CD4-positive, alpha-beta T cell treated with Interleukin-4 for 1 hour (primary cell): ENCODE measurements at regions not wholly inside any gene's neighbourhood (a gene's known extent, or its start where the extent isn't known, plus 50 kb on each side); places are given as distances from the start of the nearest gene placed in this dataset.
A peak's percentile ranks its signal among the peaks of the same experiment; 100 is the strongest.
"Not testable (repeated sequence)": the region's sequence is repeated elsewhere in the genome, so short reads cannot be mapped to it uniquely, and the experiment has no call there.

ENCODE experiments used
- DNase-seq, 2 donors: peaks; one replicate each; pipeline ENCODE4 v3.0.0-alpha.2; 2020 to 2022

DNA sequence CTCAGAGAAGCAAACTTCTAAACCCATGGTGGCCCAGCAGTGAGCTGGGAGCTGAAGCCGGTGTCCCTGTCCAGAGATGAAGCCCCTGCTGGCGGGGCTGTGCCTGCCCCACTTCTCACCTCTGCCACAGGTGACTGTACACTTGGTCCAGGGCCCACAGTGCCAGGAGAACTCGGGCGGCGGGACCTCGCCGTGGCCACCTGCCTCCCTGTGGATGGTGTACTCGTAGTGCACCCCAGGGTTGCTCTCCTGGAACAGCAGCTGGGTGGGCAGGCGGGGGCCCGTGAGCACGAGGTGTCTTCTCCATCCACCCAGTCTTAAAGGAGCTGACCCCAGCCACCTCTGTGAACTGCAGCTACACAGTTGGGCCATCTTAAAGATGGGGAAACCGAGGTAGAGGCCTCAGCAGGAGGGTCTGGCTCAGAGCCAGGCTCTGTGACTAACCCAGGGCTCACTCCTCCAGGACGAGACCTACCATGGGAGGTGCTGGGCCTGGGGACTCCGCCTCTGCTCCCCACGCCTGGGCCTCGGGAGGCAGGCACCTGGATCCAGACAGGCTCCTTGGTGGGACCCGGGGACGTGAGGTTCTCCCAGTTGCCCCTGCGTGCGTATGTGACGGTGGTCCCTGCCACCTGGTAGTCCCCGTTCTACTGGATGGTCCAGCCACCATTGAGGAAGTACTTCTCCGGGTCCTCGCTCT lies 113.1 kb upstream of the AKAP13 start:
- DNase-seq: not testable (repeated sequence)

- DNase-seq: no peak
These were observed 105.9 kb upstream of the AKAP13 start for GRCh38 chr15:85274315-85275050.

GRCh38 chr15:85276508-85276907 lies 103.9 kb upstream of the AKAP13 start:
- no peak for DNase-seq

DNA sequence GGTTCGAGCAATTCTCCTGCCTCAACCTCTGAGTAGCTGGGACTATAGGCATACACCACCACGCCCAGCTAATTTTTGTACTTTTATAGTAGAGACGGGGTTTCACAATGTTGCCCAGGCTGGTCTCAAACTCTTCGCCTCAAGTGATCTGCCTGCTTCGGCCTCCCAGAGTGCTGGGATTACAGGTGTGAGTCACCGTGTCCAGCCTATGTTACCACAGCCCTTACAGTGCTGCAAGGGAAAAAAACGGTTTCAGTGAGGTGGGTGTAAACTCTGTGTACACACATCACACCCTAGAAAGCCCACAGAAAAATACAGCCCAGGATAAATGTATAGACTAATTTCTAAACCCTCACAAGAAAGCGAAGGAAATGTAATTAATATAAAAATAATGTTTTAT lies 103.5 kb upstream of the AKAP13 start:
- no peak for DNase-seq

GRCh38 chr15:85277847-85278370 lies 102.5 kb upstream of the AKAP13 start:
- DNase-seq: no peak

GRCh38 chr15:85280203-85280602 lies 100.2 kb upstream of the AKAP13 start:
- no peak for DNase-seq

GRCh38 chr15:85281293-85281882 lies 99.0 kb upstream of the AKAP13 start:
- no peak for DNase-seq

DNA sequence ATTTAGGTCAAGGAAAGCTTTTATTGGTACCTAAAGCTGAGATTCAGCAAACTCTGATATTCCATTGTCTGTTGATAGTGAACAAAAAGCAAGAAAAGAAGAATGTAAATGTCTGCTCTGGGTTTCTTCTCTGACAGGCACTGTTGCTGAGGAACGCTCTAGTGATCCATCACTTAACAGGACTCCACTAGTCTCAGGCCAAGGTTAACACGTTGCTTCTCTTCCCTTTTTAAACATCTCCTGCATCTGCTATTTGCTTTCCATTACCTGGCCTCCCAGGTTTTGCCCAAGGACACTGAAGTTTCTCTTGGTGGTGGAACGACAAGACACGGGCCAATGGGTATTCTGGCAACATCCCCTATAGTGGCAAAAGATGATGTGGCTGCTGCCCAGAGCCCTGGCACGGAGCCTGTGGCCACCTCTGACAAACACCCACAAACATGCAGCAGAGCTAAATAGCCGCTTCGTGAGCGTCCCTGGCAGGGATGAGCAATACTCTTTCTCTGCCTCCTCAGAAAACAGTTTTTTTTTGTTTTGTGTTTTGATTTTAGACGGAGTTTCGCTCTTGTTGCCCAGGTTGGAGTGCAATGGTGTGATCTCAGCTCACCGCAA lies 97.8 kb upstream of the AKAP13 start:
- DNase-seq: no peak

DNA sequence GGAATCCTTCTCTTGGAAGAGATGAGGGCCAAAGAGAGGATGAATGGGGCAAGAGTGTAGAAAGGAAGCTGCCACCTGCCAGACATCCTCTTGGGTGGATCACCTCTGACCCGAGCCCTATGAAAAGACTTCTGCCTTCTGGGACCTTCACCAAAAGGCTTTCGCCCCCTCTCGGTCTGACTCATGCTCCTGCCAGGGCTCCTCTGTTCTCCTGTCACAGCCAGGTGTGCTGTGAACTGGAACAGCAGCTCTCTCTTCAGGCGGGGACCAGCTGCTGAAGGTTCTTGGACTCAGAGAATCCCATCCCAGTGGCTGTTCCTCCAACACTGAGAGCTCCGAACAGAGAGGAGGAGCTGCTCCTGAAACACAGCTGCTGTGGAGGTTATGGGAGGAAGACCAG lies 96.6 kb upstream of the AKAP13 start:
- not testable (repeated sequence) for DNase-seq

DNA sequence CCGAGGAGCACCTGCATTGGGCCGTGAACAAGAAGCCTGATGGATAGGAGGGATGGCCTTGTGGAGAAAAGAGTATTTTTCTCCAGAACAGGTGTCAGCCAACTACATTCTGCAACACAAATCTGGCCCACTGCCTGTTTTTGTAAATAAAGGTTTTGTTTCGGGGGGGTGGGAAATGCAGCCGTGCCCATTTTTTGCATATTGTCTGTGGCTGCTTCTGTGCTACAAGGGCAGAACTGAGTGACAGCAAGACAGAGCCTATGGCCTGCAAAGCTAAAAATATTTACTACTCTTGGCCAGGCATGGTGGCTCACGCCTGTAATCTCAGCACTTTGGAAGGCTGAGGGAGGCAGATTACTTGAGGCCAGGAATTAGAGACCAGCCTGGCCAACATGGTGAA lies 95.9 kb upstream of the AKAP13 start:
- DNase-seq: no peak

GRCh38 chr15:85289677-85290365 lies 90.6 kb upstream of the AKAP13 start:
- DNase-seq: peak in 1 of 2 donors; percentile 38

GRCh38 chr15:85292583-85292982 lies 87.8 kb upstream of the AKAP13 start:
- not testable (repeated sequence) for DNase-seq

DNA sequence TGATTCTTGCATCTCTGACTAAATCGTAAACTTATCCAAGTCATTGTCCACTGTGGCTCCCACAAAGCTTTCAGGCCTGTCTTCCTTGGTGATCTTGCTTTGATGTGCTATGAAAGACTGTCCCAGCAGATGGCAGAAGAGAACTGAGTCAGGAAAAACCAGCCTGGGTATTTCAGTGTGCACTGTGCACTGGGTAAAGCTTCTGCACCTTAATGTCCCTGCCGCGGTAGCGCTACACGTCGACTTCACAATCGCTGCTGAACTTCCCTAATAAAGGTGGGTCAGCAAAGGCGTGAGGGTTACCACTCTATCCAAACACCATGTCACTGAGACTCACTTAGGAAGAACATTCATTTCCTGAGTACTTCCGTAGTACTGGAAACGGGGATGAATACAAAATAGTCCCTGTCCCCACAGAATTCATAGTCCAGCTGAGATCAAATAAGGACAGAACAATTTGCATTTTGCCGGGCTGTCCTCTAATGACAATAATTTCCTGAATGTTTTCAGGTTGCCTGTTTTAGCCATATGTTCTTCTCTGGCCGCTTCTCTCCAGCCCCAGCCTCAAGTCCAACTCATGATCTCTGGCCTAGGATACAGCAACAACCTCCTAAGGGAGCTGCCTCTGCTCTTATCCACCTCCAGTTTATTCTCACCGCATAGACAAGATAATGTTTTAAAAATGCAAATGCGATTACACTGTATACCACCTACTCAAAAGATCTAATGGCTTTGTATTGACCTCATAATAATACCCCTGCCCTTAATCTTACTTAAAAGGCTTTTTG lies 83.6 kb upstream of the AKAP13 start:
- DNase-seq: peak; percentile 77 to 83

GRCh38 chr15:85297537-85297936 lies 82.9 kb upstream of the AKAP13 start:
- DNase-seq: no peak

GRCh38 chr15:85298366-85298765 lies 82.0 kb upstream of the AKAP13 start:
- no peak for DNase-seq

- DNase-seq: no peak
These were observed 81.5 kb upstream of the AKAP13 start for GRCh38 chr15:85298941-85299340.

- no peak for DNase-seq
These were observed 78.1 kb upstream of the AKAP13 start for GRCh38 chr15:85302271-85302670.

DNA sequence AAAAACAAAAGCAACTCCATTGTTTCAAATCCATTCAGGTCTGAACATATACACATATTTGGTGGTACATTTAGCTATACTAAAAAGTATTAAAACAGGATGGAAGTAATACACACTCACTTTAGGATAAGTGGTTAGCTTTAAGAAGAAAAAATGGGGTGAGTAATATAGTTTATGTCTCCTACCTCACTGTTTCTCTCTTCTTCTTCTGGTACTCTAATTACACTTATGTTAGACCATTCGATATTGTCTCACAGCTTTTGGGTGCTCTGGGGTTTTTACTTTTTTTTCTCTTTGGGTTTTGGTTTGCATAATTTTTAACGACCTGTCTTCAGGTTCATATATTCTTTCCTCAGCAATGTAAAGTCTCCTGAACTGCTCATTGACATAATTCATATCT lies 75.4 kb upstream of the AKAP13 start:
- no peak for DNase-seq

- DNase-seq: no peak
These were observed 73.3 kb upstream of the AKAP13 start for GRCh38 chr15:85306946-85307686.

GRCh38 chr15:85307687-85308045 lies 72.7 kb upstream of the AKAP13 start:
- DNase-seq: no peak

- no peak for DNase-seq
These were observed 68.8 kb upstream of the AKAP13 start for GRCh38 chr15:85311647-85312046.
